B cell (primary cell): ENCODE measurements at regions not wholly inside any gene's neighbourhood (a gene's known extent, or its start where the extent isn't known, plus 50 kb on each side); places are given as distances from the start of the nearest gene placed in this dataset.

Experiments
- EZH2 ChIP-seq: IDR thresholded peaks from 2 replicates; pipeline ENCODE4 v1.6.1; 2012; ENCODE audit warnings: borderline replicate concordance, low read depth, mild to moderate bottlenecking, moderate library complexity, low read length; ENCODE audit not compliant: insufficient read depth, poor library complexity, severe bottlenecking
- TF ChIP-seq, protein P1 (sequence below): fragments of 200-600 bp; IDR thresholded peaks from one replicate; pipeline ENCODE4 v1.8.0; 2022; ENCODE audit warnings: antibody characterized with exemption, mild to moderate bottlenecking

DNA sequence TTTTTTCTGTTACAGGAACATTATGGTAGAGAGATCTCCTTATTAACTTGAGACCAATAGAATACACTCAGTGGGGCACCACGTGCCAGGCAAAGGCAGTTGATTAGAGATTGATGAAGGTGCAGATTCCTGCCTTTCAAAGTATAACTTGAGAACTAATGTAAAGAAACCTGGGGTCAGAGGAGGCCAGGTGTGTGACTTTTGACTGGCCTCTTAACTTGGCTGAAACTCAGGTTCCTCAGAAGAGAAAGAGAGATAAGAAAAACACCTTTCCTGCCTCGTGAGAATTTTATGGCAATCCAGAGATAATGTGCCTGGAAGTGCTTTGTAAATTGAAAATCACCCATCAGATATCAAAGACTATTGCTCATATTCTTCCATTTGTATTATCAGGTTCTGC, 110.7 kb upstream of the GZMB start:
- TF ChIP-seq, protein P1, sequence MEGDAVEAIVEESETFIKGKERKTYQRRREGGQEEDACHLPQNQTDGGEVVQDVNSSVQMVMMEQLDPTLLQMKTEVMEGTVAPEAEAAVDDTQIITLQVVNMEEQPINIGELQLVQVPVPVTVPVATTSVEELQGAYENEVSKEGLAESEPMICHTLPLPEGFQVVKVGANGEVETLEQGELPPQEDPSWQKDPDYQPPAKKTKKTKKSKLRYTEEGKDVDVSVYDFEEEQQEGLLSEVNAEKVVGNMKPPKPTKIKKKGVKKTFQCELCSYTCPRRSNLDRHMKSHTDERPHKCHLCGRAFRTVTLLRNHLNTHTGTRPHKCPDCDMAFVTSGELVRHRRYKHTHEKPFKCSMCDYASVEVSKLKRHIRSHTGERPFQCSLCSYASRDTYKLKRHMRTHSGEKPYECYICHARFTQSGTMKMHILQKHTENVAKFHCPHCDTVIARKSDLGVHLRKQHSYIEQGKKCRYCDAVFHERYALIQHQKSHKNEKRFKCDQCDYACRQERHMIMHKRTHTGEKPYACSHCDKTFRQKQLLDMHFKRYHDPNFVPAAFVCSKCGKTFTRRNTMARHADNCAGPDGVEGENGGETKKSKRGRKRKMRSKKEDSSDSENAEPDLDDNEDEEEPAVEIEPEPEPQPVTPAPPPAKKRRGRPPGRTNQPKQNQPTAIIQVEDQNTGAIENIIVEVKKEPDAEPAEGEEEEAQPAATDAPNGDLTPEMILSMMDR: no peak
- no peak for TF ChIP-seq EZH2
